ENCODE measurements at regions not wholly inside any gene's neighbourhood (a gene's known extent, or its start where the extent isn't known, plus 50 kb on each side); places are given as distances from the start of the nearest gene placed in this dataset.

DNA sequence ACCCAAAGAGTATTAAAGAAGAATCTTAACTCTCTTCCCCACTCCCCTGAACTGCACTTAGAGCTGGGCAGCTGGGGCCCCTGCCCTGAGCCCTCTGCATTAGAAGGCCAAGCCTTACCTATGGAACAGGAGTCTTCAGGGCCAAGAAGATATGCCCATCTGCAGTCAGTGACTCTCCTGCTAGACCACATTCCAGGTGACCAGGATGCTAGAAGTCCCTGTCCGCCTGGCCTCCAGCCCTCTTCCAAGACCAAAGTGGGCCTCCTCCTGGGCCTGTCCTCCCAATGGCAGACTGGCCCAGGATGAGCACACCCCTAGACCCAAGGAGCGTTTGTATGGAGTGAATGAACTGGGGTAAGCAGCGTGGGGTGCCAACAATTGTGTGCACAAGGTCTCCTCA is 259.1 kb downstream of the LY86 start:
- TF ChIP-seq CTCF (IDR thresholded peaks at IDR 0.05; ENCODE audit: unreplicated experiment) = no peak
- no peak for DNase-seq (ENCODE audit: low spot score in 2 of 2, unreplicated experiment in 2 of 2)
- H3K27ac Mint-ChIP-seq = no peak overlapping the region
- H3K9me3 Mint-ChIP-seq = peaks cover 24% of the 10 kb centered on the region
- H3K36me3 Mint-ChIP-seq = peaks cover 3% of the 10 kb centered on the region
- H3K4me1 Mint-ChIP-seq = peaks cover 9% of the 10 kb centered on the region
- H3K4me3 Mint-ChIP-seq = no peak overlapping the region
- H3K27me3 Mint-ChIP-seq (ENCODE audit: low read depth) = no peaks in the 10 kb centered on the region

DNA sequence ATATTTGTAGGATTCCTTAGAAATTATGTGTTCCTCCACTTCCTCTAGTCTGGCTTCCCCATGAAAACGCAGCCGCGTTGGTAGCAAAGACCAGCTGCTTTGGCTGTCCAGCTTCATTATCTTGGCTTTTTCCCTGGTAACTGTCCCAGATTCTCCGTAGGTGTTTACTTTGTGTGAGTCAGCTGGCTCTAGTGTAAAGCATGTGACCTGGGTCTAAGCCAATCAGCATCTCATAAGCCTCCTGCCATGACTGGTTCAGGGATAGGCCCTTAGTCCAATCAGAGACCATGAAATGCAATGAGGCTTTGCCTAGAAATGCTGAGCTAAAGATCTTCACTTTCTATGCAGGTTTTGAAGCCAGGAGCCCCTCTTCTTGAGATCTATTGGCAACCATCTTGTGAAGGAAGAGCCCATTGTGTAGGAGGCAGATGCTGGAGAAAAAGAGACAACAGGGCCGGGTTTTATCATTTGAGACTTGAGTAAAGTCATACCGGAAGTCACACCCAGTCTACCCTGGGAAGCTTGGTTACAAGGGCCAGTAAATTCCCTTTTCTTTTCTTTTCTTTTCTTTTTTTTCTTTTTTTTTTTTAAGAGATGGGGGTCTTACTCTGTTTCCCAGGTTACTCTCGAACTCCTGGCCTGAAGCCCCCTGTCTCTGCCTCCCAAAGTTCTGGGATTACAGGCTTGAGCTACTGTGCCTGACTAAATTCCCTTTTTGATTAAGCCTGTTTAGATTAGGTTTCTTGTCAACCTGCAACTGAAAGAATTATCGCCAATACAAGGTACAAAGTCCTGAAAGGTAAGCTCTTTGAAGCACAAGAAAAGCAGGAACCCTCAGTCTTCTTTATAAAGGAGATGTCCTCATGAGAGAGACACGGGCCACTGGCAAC is 256.5 kb upstream of the RREB1 start:
- Mint-ChIP-seq H3K4me3 (no peak overlapping the region), H3K9me3 (peaks cover 7% of the 10 kb centered on the region), H3K36me3 (no peaks in the 10 kb centered on the region), H3K27me3 (ENCODE audit: low read depth) (no peaks in the 10 kb centered on the region), H3K27ac (no peak overlapping the region), H3K4me1 (peaks cover under 1% of the 10 kb centered on the region)
- no peak for DNase-seq (ENCODE audit: low spot score in 2 of 2, unreplicated experiment in 2 of 2)
- no peak for TF ChIP-seq CTCF (IDR thresholded peaks at IDR 0.05; ENCODE audit: unreplicated experiment)

DNA sequence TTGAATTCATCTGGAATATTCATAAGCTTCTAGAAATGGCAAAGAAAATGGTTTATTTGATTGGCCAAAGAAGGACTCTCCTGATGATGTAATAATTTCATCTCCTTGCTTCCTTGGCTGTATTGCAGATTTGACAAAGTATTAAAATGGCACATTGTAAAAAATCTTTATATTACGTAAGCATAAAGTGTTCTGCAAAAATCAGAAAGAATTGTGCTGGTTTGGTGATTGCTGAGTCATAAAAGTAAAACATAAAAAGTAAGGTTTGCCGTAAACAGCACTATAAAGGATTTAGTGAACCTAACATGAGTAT is 255.9 kb upstream of the RREB1 start:
- H3K4me1 Mint-ChIP-seq = peaks cover 5% of the 10 kb centered on the region
- no peak for DNase-seq (ENCODE audit: low spot score in 2 of 2, unreplicated experiment in 2 of 2)
- TF ChIP-seq CTCF (IDR thresholded peaks at IDR 0.05; ENCODE audit: unreplicated experiment) = no peak
- H3K36me3 Mint-ChIP-seq = no peaks in the 10 kb centered on the region
- H3K27me3 Mint-ChIP-seq (ENCODE audit: low read depth) = no peaks in the 10 kb centered on the region
- no peak overlapping the region for H3K27ac Mint-ChIP-seq
- peaks cover 4% of the 10 kb centered on the region for H3K9me3 Mint-ChIP-seq
- no peak overlapping the region for H3K4me3 Mint-ChIP-seq

DNA sequence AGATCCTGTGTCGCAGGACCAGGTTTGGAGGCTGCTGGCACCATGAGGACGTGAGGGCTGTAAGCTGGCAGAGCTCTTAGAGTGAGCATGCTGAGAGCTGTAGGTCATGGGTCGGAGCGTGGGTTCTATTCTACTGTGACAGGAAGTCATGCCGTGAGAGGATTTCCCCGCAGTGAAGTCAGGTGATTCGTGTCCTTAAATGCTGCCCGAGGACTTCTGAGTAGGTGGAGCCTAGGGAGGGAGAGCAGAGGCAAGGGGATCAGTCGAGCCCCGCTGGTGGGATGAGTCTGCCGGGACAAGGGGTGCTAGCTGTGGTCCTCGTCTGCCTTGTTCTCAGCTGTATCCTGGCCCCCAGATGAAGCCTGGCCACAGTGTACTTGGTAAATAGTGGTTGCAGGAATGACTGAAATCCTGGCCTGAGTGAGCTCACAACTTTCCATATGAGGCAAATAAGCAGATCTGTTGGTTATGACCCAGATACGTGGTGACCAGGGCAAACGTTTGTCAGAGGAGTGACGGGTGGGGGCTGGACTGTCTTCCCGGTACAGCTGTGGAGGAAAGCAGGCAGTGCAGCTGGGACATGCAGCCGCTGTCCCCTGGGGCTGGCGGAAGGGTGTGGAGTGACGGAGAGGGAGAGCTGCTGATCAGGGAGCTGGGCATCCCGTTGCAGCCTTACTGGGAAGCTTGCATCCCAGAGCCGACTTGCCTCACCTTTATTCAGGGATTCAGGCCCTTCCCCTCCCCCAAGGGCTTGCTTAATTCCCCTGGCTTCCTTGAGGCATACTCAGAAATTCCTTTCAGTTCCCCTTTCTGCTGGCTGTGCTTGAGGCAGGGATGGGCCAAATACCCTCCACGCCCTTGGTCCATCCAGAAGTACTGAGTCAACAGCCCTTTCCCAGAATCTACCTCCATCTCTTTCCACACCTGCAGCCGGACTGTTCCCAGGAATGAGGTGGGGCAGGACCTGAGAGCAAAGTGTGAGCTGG is 250.9 kb upstream of the RREB1 start:
- H3K4me3 Mint-ChIP-seq = no peak overlapping the region

GRCh38 chr6:6857528-6857927 is 250.2 kb upstream of the RREB1 start:
- DNase-seq (ENCODE audit: low spot score in 2 of 2, unreplicated experiment in 2 of 2) = no peak
- TF ChIP-seq CTCF (IDR thresholded peaks at IDR 0.05; ENCODE audit: unreplicated experiment) = no peak
- no peak overlapping the region for H3K27ac Mint-ChIP-seq

More for the DNA sequence above, 250.9 kb upstream of the RREB1 start:
- H3K27ac Mint-ChIP-seq = no peak overlapping the region
- H3K9me3 Mint-ChIP-seq = no peaks in the 10 kb centered on the region
- no peak for DNase-seq (ENCODE audit: low spot score in 2 of 2, unreplicated experiment in 2 of 2)
- peaks cover 7% of the 10 kb centered on the region for H3K4me1 Mint-ChIP-seq
- TF ChIP-seq CTCF (IDR thresholded peaks at IDR 0.05; ENCODE audit: unreplicated experiment) = no peak
- no peaks in the 10 kb centered on the region for H3K27me3 Mint-ChIP-seq (ENCODE audit: low read depth)
- H3K36me3 Mint-ChIP-seq = no peaks in the 10 kb centered on the region

More at GRCh38 chr6:6857528-6857927, 250.2 kb upstream of the RREB1 start:
- Mint-ChIP-seq H3K4me3 (no peak overlapping the region), H3K9me3 (no peaks in the 10 kb centered on the region), H3K36me3 (no peaks in the 10 kb centered on the region), H3K4me1 (peaks cover 7% of the 10 kb centered on the region), H3K27me3 (ENCODE audit: low read depth) (no peaks in the 10 kb centered on the region)
